GM12878 (cell line): ENCODE measurements at regions not wholly inside any gene's neighbourhood (a gene's known extent, or its start where the extent isn't known, plus 50 kb on each side); places are given as distances from the start of the nearest gene placed in this dataset.
"Not testable (repeated sequence)": the region's sequence is repeated elsewhere in the genome, so short reads cannot be mapped to it uniquely, and the experiment has no call there.

Experiments used
- EZH2 ChIP-seq: IDR thresholded peaks from 2 replicates; pipeline ENCODE4 v1.6.1; 2012; ENCODE audit warnings: low read depth, mild to moderate bottlenecking, control low read depth, inconsistent platforms, low read length, borderline replicate concordance; ENCODE audit not compliant: control insufficient read depth
- IRF4 ChIP-seq: IDR thresholded peaks from 2 replicates; pipeline ENCODE4 v1.6.1; 2011; ENCODE audit warnings: low read depth, low read length
- POLR2A ChIP-seq: IDR thresholded peaks from 2 replicates; pipeline ENCODE4 v1.6.1; 2011; ENCODE audit warnings: low read depth, mild to moderate bottlenecking, low read length
- POLR2AphosphoS2 ChIP-seq: IDR thresholded peaks from 2 replicates; pipeline ENCODE4 v1.6.1; 2011; ENCODE audit warnings: low read depth, mild to moderate bottlenecking, low read length, improper control_type of control experiment, moderate library complexity
- RB1 ChIP-seq: fragments of 450-650 bp; formaldehyde crosslinking; IDR thresholded peaks from 2 replicates; pipeline ENCODE4 v1.6.1; 2017; ENCODE audit warnings: mild to moderate bottlenecking, borderline replicate concordance
- SMC3 ChIP-seq: IDR thresholded peaks from 2 replicates; pipeline ENCODE4 v1.6.1; 2011; ENCODE audit warnings: low read length, improper control_type of control experiment, borderline replicate concordance
- TF ChIP-seq, protein P1 (sequence below): IDR thresholded peaks from 2 replicates; pipeline ENCODE4 v1.6.1; 2012; ENCODE audit warnings: mild to moderate bottlenecking, low read depth, low read length
- TF ChIP-seq, protein P2 (sequence below), 3 experiments: IDR thresholded peaks in 2 of 3; conservative IDR thresholded peaks in 1 of 3; 2 replicates each; pipeline ENCODE4 v1.5.1; 2011; ENCODE audit warnings: low read depth in 3 of 3, low read length in 3 of 3, mild to moderate bottlenecking in 3 of 3, control low read depth in 2 of 3, moderate library complexity in 2 of 3, inconsistent platforms in 1 of 3, mixed read lengths in 1 of 3; ENCODE audit not compliant: control insufficient read depth in 2 of 3, insufficient read depth in 1 of 3; ENCODE audit errors: extremely low read depth in 1 of 3
- TF ChIP-seq, protein P3 (sequence below): IDR thresholded peaks from 2 replicates; pipeline ENCODE4 v1.6.1; 2011; ENCODE audit warnings: low read depth, low read length, improper control_type of control experiment, borderline replicate concordance

DNA sequence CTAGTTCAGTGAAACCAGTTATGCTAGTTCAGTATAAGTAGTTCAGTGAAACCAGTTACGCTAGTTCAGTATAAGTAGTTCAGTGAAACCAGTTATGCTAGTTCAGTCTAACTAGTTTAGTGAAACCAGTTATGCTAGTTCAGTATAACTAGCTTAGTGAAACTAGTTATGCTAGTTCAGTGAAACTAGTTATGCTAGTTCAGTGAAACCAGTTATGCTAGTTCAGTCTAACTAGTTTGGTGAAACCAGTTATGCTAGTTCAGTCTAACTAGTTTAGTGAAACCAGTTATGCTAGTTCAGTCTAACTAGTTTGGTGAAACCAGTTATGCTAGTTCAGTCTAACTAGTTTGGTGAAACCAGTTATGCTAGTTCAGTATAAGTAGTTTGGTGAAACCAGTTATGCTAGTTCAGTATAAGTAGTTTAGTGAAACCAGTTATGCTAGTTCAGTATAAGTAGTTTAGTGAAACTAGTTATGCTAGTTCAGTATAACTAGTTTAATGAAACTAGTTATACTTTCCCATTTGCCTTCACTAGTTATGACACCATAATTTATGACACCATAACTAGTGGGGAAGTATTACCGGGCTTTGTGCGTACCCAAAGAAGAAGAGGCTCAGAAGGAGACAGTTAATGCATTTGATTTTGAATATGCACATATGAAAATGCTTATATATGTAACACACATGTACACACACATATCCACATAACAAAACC lies 662.5 kb downstream of the QKI start:
- TF ChIP-seq, protein P1, sequence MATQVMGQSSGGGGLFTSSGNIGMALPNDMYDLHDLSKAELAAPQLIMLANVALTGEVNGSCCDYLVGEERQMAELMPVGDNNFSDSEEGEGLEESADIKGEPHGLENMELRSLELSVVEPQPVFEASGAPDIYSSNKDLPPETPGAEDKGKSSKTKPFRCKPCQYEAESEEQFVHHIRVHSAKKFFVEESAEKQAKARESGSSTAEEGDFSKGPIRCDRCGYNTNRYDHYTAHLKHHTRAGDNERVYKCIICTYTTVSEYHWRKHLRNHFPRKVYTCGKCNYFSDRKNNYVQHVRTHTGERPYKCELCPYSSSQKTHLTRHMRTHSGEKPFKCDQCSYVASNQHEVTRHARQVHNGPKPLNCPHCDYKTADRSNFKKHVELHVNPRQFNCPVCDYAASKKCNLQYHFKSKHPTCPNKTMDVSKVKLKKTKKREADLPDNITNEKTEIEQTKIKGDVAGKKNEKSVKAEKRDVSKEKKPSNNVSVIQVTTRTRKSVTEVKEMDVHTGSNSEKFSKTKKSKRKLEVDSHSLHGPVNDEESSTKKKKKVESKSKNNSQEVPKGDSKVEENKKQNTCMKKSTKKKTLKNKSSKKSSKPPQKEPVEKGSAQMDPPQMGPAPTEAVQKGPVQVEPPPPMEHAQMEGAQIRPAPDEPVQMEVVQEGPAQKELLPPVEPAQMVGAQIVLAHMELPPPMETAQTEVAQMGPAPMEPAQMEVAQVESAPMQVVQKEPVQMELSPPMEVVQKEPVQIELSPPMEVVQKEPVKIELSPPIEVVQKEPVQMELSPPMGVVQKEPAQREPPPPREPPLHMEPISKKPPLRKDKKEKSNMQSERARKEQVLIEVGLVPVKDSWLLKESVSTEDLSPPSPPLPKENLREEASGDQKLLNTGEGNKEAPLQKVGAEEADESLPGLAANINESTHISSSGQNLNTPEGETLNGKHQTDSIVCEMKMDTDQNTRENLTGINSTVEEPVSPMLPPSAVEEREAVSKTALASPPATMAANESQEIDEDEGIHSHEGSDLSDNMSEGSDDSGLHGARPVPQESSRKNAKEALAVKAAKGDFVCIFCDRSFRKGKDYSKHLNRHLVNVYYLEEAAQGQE, result not testable (repeated sequence)
- TF ChIP-seq, protein P2, sequence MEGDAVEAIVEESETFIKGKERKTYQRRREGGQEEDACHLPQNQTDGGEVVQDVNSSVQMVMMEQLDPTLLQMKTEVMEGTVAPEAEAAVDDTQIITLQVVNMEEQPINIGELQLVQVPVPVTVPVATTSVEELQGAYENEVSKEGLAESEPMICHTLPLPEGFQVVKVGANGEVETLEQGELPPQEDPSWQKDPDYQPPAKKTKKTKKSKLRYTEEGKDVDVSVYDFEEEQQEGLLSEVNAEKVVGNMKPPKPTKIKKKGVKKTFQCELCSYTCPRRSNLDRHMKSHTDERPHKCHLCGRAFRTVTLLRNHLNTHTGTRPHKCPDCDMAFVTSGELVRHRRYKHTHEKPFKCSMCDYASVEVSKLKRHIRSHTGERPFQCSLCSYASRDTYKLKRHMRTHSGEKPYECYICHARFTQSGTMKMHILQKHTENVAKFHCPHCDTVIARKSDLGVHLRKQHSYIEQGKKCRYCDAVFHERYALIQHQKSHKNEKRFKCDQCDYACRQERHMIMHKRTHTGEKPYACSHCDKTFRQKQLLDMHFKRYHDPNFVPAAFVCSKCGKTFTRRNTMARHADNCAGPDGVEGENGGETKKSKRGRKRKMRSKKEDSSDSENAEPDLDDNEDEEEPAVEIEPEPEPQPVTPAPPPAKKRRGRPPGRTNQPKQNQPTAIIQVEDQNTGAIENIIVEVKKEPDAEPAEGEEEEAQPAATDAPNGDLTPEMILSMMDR (IDR thresholded peaks at IDR 0.05 in 2 of 3, conservative IDR thresholded peaks at IDR 0.05 in 1 of 3; ENCODE audit: control insufficient read depth in 2 of 3, extremely low read depth in 1 of 3, insufficient read depth in 1 of 3, low read depth in 3 of 3, low read length in 3 of 3), result not testable (repeated sequence)
- not testable (repeated sequence) for TF ChIP-seq EZH2, POLR2A, IRF4, RB1, SMC3, POLR2AphosphoS2
- TF ChIP-seq, protein P3, sequence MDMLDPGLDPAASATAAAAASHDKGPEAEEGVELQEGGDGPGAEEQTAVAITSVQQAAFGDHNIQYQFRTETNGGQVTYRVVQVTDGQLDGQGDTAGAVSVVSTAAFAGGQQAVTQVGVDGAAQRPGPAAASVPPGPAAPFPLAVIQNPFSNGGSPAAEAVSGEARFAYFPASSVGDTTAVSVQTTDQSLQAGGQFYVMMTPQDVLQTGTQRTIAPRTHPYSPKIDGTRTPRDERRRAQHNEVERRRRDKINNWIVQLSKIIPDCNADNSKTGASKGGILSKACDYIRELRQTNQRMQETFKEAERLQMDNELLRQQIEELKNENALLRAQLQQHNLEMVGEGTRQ, result not testable (repeated sequence)
